Keratinocyte (primary cell): ENCODE measurements at regions not wholly inside any gene's neighbourhood (a gene's known extent, or its start where the extent isn't known, plus 50 kb on each side); places are given as distances from the start of the nearest gene placed in this dataset.

Experiments
- DNase-seq: peaks from one replicate; pipeline ENCODE4 v3.0.0-alpha.2; 2011; ENCODE audit warnings: low read depth, missing footprints, low spot score
- FAIRE-seq: peaks from 2 replicates; lab custom pipeline; 2011; peaks lifted over from hg19 to GRCh38; lab: Jason Lieb, UNC
- H2AFZ ChIP-seq: 2 replicates; pipeline ENCODE4 v1.6.0; 2012; ENCODE audit warnings: low read length, control low read depth, inconsistent platforms; ENCODE audit not compliant: control insufficient read depth
- H3K27ac ChIP-seq: 2 replicates; pipeline ENCODE4 v1.5.1; 2011; ENCODE audit warnings: low read length; ENCODE audit not compliant: control insufficient read depth, insufficient read depth
- H3K27me3 ChIP-seq: 3 replicates; pipeline ENCODE4 v1.6.0; 2011; ENCODE audit warnings: low read length; ENCODE audit not compliant: control insufficient read depth, insufficient read depth; ENCODE audit errors: extremely low read depth
- H3K36me3 ChIP-seq, 2 experiments: 2 replicates in 1 of 2; 3 replicates in 1 of 2; pipeline ENCODE4 v1.5.1; 2011; ENCODE audit warnings: low read length in 2 of 2, mild to moderate bottlenecking in 1 of 2; ENCODE audit not compliant: control insufficient read depth in 2 of 2, insufficient read depth in 2 of 2; ENCODE audit errors: extremely low read depth in 1 of 2
- H3K4me1 ChIP-seq: 3 replicates; pipeline ENCODE4 v1.5.1; 2011; ENCODE audit warnings: low read length; ENCODE audit not compliant: control insufficient read depth, insufficient read depth; ENCODE audit errors: extremely low read depth
- H3K4me2 ChIP-seq: 3 replicates; pipeline ENCODE4 v1.6.0; 2011; ENCODE audit warnings: low read depth, low read length; ENCODE audit not compliant: control insufficient read depth, insufficient read depth; ENCODE audit errors: extremely low read depth
- H3K4me3 ChIP-seq, 3 experiments: fragments of 200-600 bp in 1 of 3; sonication (generic) in 1 of 3; 2 replicates in 2 of 3; 3 replicates in 1 of 3; pipeline ENCODE4 v1.5.1; 2011 to 2016; ENCODE audit warnings: low read length in 3 of 3, mild to moderate bottlenecking in 3 of 3, control low read depth in 2 of 3, inconsistent platforms in 1 of 3, low read depth in 1 of 3, mixed read lengths in 1 of 3, mixed run types in 1 of 3, moderate library complexity in 1 of 3; ENCODE audit not compliant: control insufficient read depth in 2 of 3, insufficient read depth in 2 of 3; ENCODE audit errors: extremely low read depth in 1 of 3
- H3K79me2 ChIP-seq: 2 replicates; pipeline ENCODE4 v1.6.0; 2012; ENCODE audit warnings: low read length; ENCODE audit not compliant: control insufficient read depth, insufficient read depth
- H3K9ac ChIP-seq: 3 replicates; pipeline ENCODE4 v1.6.0; 2011; ENCODE audit warnings: low read length; ENCODE audit not compliant: control insufficient read depth, insufficient read depth; ENCODE audit errors: extremely low read depth
- H3K9me1 ChIP-seq: 3 replicates; pipeline ENCODE4 v1.6.0; 2011; ENCODE audit warnings: low read length; ENCODE audit not compliant: control insufficient read depth, insufficient read depth; ENCODE audit errors: extremely low read depth
- H3K9me3 ChIP-seq: 2 replicates; pipeline ENCODE4 v1.5.1; 2012; ENCODE audit warnings: low read depth, low read length; ENCODE audit not compliant: control insufficient read depth
- H4K20me1 ChIP-seq: 3 replicates; pipeline ENCODE4 v1.6.0; 2011; ENCODE audit warnings: low read length; ENCODE audit not compliant: control insufficient read depth, insufficient read depth; ENCODE audit errors: extremely low read depth
- EZH2 ChIP-seq: IDR thresholded peaks from one replicate; pipeline ENCODE4 v1.6.1; 2012; ENCODE audit warnings: inconsistent platforms, mild to moderate bottlenecking, low read length, moderate library complexity
- dilution Hi-C: fragments of 300-500 bp; cut with MboI; formaldehyde crosslinking; loops from one replicate; pipeline ENCODE4 v1.7.0; 2020; ENCODE audit warnings: low sequenced_read_pairs; ENCODE audit not compliant: extremely low pct_ligation_motif_present
- TF ChIP-seq, protein P1 (sequence below), 3 experiments: IDR thresholded peaks in 1 of 3; conservative IDR thresholded peaks in 1 of 3; optimal IDR thresholded peaks in 1 of 3; 2 replicates in 2 of 3; 3 replicates in 1 of 3; pipeline versions ENCODE3 to v1.5.1; 2011; ENCODE audit warnings: low read length in 3 of 3, mild to moderate bottlenecking in 3 of 3, moderate library complexity in 2 of 3, control low read depth in 1 of 3, inconsistent platforms in 1 of 3; ENCODE audit not compliant: insufficient read depth in 2 of 3; ENCODE audit errors: extremely low read depth in 1 of 3

DNA sequence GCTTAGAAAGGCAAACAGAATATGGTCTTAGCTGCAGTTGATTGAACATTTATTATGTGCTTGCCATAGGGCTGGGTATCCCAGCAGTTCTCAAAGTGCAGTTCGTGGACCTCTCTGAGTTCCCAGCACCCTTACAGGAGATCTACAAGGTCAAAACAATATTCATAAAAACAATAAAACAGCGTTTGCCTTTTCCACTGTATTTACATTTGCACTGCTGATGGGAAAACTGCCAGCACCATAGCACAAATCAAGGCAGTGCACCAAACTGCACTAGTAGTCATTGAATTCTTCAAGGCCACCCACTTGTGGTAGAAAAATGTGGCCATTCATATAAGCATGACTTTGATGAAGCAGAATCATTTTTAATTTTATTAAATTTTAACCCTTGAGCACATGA, 128.1 kb downstream of the CCDC34 start:
- Histone ChIP-seq H3K9ac (no peak overlapping the region), H3K9me1 (no peaks in the 10 kb centered on the region), H2AFZ (no peak overlapping the region), H3K27me3 (no peaks in the 10 kb centered on the region), H4K20me1 (no peaks in the 10 kb centered on the region), H3K4me2 (no peak overlapping the region), H3K79me2 (no peaks in the 10 kb centered on the region), H3K36me3 (no peaks in the 10 kb centered on the region), H3K27ac (no peak overlapping the region), H3K9me3 (no peaks in the 10 kb centered on the region), H3K4me1 (no peaks in the 10 kb centered on the region), H3K4me3 (no peak overlapping the region)
- dilution Hi-C loops: no loop called here
- TF ChIP-seq, protein P1, sequence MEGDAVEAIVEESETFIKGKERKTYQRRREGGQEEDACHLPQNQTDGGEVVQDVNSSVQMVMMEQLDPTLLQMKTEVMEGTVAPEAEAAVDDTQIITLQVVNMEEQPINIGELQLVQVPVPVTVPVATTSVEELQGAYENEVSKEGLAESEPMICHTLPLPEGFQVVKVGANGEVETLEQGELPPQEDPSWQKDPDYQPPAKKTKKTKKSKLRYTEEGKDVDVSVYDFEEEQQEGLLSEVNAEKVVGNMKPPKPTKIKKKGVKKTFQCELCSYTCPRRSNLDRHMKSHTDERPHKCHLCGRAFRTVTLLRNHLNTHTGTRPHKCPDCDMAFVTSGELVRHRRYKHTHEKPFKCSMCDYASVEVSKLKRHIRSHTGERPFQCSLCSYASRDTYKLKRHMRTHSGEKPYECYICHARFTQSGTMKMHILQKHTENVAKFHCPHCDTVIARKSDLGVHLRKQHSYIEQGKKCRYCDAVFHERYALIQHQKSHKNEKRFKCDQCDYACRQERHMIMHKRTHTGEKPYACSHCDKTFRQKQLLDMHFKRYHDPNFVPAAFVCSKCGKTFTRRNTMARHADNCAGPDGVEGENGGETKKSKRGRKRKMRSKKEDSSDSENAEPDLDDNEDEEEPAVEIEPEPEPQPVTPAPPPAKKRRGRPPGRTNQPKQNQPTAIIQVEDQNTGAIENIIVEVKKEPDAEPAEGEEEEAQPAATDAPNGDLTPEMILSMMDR (optimal IDR thresholded peaks at IDR 0.05 in 1 of 3, IDR thresholded peaks at IDR 0.05 in 1 of 3, conservative IDR thresholded peaks at IDR 0.05 in 1 of 3; ENCODE audit: extremely low read depth in 1 of 3, insufficient read depth in 2 of 3, low read length in 3 of 3): no peak
- no peak for TF ChIP-seq EZH2
- DNase-seq (no peak), FAIRE-seq (no peak)

DNA sequence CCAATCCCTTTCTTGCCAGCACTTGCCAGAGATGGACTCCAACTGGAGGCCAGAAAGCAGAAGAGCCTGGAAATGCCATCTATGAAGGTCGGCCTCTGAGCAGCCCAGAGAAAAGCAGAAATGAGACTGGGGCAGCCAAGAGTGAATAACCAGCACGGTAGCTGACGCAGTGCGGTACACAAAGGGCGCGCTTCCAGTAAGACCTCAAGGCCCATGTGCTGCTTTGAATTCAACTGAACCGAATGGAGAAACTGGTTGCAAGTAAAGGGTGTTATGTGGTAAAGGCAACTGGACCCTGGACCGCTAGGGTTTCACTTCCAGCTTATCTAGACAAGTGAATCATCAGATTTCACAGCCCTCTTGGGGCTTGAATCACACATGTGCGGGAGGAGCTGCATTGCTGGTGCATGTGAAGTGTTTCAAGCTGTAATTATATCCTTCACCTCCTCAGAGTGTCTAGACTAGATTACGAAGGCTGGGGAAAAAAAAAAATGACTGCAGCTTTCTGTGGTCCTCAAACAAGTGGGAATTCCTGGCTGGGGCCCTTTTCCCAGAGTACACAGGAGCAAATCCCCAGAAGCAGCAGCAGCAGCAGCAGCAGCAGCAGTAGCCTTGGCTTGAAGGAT, 128.9 kb downstream of the CCDC34 start:
- no peak overlapping the region for H3K9ac ChIP-seq
- dilution Hi-C loops: no loop called here
- DNase-seq (no peak), FAIRE-seq (no peak)
- H3K4me1 ChIP-seq: no peaks in the 10 kb centered on the region
- H4K20me1 ChIP-seq: no peaks in the 10 kb centered on the region
- H3K9me3 ChIP-seq: no peaks in the 10 kb centered on the region
- no peaks in the 10 kb centered on the region for H3K36me3 ChIP-seq
- H2AFZ ChIP-seq: no peak overlapping the region
- H3K4me2 ChIP-seq: no peak overlapping the region
- H3K27me3 ChIP-seq: no peaks in the 10 kb centered on the region
- no peak overlapping the region for H3K27ac ChIP-seq
- TF ChIP-seq, protein P1 (optimal IDR thresholded peaks at IDR 0.05 in 1 of 3, IDR thresholded peaks at IDR 0.05 in 1 of 3, conservative IDR thresholded peaks at IDR 0.05 in 1 of 3; ENCODE audit: extremely low read depth in 1 of 3, insufficient read depth in 2 of 3, low read length in 3 of 3): no peak
- TF ChIP-seq EZH2: no peak
- no peak overlapping the region for H3K4me3 ChIP-seq
- no peaks in the 10 kb centered on the region for H3K79me2 ChIP-seq
- H3K9me1 ChIP-seq: no peaks in the 10 kb centered on the region
